Pancreas (tissue), 10 donors: ENCODE measurements at regions not wholly inside any gene's neighbourhood (a gene's known extent, or its start where the extent isn't known, plus 50 kb on each side); places are given as distances from the start of the nearest gene placed in this dataset.

Experiments used
- ATAC-seq, 4 donors: fragments of 200-7000 bp; cut with Tn5 transposase; one replicate each; pipeline versions ENCODE4 v1.8.0 to v1.9.1; 2020; ENCODE audit warnings: mild to moderate bottlenecking in 4 of 4, moderate library complexity in 4 of 4
- DNase-seq, 6 donors: peaks; one replicate each; pipeline ENCODE4 v3.0.0-alpha.2; 2020
- FAIRE-seq: peaks from 2 replicates; lab custom pipeline; 2012; peaks lifted over from hg19 to GRCh38; lab: Jason Lieb, UNC
- H3K27ac ChIP-seq, 4 donors: fragments of 200-600 bp; sonication (generic); 1 replicate in 3 of 4; 2 replicates in 1 of 4; pipeline versions ENCODE4 v1.5.0 to v1.8.0; 2020
- H3K27me3 ChIP-seq, 4 donors: fragments of 200-600 bp; one replicate each; pipeline ENCODE4 v1.8.0; 2021
- H3K36me3 ChIP-seq, 3 donors: fragments of 200-600 bp; sonication (generic) in 1 of 3; one replicate each; pipeline versions ENCODE4 v1.5.0 to v1.8.0; 2020 to 2021
- H3K4me1 ChIP-seq, 3 donors: fragments of 200-600 bp; one replicate each; pipeline ENCODE4 v1.8.0; 2021
- H3K4me3 ChIP-seq, 4 donors: fragments of 200-600 bp; sonication (generic) in 2 of 4; one replicate each; pipeline versions ENCODE4 v1.5.0 to v1.8.0; 2020 to 2021
- H3K9me3 ChIP-seq, 4 donors: fragments of 200-600 bp; one replicate each; pipeline ENCODE4 v1.8.0; 2021
- CTCF ChIP-seq, 4 donors: fragments of 200-600 bp; sonication (generic) in 3 of 4; IDR thresholded peaks; one replicate each; pipeline versions ENCODE4 v1.5.0 to v1.8.0; 2021; ENCODE audit warnings: antibody characterized with exemption in 4 of 4
- WGBS, 2 donors: extraction: QIAGEN DNeasy Blood & Tissue Kit; methylation state at CpG; one replicate each; pipeline ENCODE4 v1.1.7; 2013; 5-methylcytosine and 5-hydroxymethylcytosine counted together
- intact Hi-C, 3 donors: fragments of 100-400 bp; cut with DNase I; formaldehyde crosslinking; loops; one replicate each; pipeline versions ENCODE4 v1.11.1 to v1.14.2; 2022
- donor health status: healthy with polysubstance abuse.
- donor health status: DM: no; HTN: no; CAD: no; lungs with moderate emphysema.
- donor health status: DM: no; HTN: no; CAD: no.
- donor health status: control.
- donor health status: control.
- donor health status: Bipolar disorder and iron deficiency.
- donor health status: DM: yes; HTN: yes; CAD: no.
- donor health status: DM: no; HTN: no; CAD: no.
- donor health status: DM: no; HTN: no; CAD: no.
- donor health status: DM: yes; HTN: yes; CAD: no.

GRCh38 chr10:28985137-28985885 is 303.6 kb upstream of the LYZL1 start:
- ATAC-seq (no peak), FAIRE-seq (no peak), DNase-seq (no peak)
- H3K27ac ChIP-seq: peak overlapping the region in 1 of 4 donors; percentile 48
- peaks cover 0 to 4% (median 3%) of the 10 kb centered on the region in 3 donors for H3K4me1 ChIP-seq
- intact Hi-C loops: loop anchor here in 2 of 3 donors (5.0 kb wide), 2 partner anchors 313 to 318 kb away; no protein-coding TSS in a partner anchor
- TF ChIP-seq CTCF (IDR thresholded peaks at IDR 0.05): no peak
- no peak overlapping the region for H3K4me3 ChIP-seq
- no peaks in the 10 kb centered on the region for H3K27me3 ChIP-seq
- no peaks in the 10 kb centered on the region for H3K36me3 ChIP-seq
- WGBS, 2 donors: 61 to 65% methylated on average over 8 of the region's 8 CpGs
- no peaks in the 10 kb centered on the region for H3K9me3 ChIP-seq

- H3K4me1 ChIP-seq: peaks cover 0 to 4% (median 3%) of the 10 kb centered on the region in 3 donors
- 68 to 71% methylated on average over 11 of the region's 11 CpGs for WGBS, 2 donors
Measured at GRCh38 chr10:28986117-28986792, 302.6 kb upstream of the LYZL1 start.

GRCh38 chr10:28986856-28987255 is 302.0 kb upstream of the LYZL1 start:
- no peaks in the 10 kb centered on the region for H3K27me3 ChIP-seq
- H3K4me1 ChIP-seq: peaks cover 0 to 4% (median 3%) of the 10 kb centered on the region in 3 donors
- ATAC-seq (no peak), FAIRE-seq (no peak), DNase-seq (no peak)
- no peaks in the 10 kb centered on the region for H3K9me3 ChIP-seq
- intact Hi-C loops: loop anchor here in 2 of 3 donors (5.0 kb wide), 2 partner anchors 315 to 320 kb away; no protein-coding TSS in a partner anchor
- no peaks in the 10 kb centered on the region for H3K36me3 ChIP-seq
- H3K4me3 ChIP-seq: no peak overlapping the region
- no peak overlapping the region for H3K27ac ChIP-seq
- WGBS, 2 donors: 86 to 96% methylated on average over 3 of the region's 3 CpGs
- TF ChIP-seq CTCF (IDR thresholded peaks at IDR 0.05): no peak

More at GRCh38 chr10:28986117-28986792, 302.6 kb upstream of the LYZL1 start:
- Histone ChIP-seq H3K27me3 (no peaks in the 10 kb centered on the region), H3K36me3 (no peaks in the 10 kb centered on the region), H3K4me3 (no peak overlapping the region), H3K27ac (no peak overlapping the region), H3K9me3 (no peaks in the 10 kb centered on the region)
- DNase-seq (no peak), ATAC-seq (no peak), FAIRE-seq (no peak)
- TF ChIP-seq CTCF (IDR thresholded peaks at IDR 0.05): no peak
- intact Hi-C loops: loop anchor here in 2 of 3 donors (5.0 kb wide), 2 partner anchors 314 to 319 kb away; no protein-coding TSS in a partner anchor

GRCh38 chr10:28987555-28988320 is 301.1 kb upstream of the LYZL1 start:
- TF ChIP-seq CTCF (IDR thresholded peaks at IDR 0.05): no peak
- Histone ChIP-seq H3K4me1 (peaks cover 0 to 4% (median 3%) of the 10 kb centered on the region in 3 donors), H3K4me3 (no peak overlapping the region), H3K36me3 (no peaks in the 10 kb centered on the region), H3K27me3 (no peaks in the 10 kb centered on the region), H3K27ac (no peak overlapping the region), H3K9me3 (no peaks in the 10 kb centered on the region)
- FAIRE-seq: no peak
- no peak for ATAC-seq
- intact Hi-C loops: loop anchor here in 2 of 3 donors (5.0 kb wide), 2 partner anchors 315 to 320 kb away; no protein-coding TSS in a partner anchor
- DNase-seq: no peak
- 78 to 86% methylated on average over 14 of the region's 14 CpGs for WGBS, 2 donors
